Activated CD4-positive, alpha-beta T cell treated with anti-CD3 and anti-CD28 coated beads, Interleukin-2, Interleukin-6, amounts not matched to agents 100 ng/mL and 50 ng/mL, durations not matched to agents 16 hours and 8 hours (primary cell): ENCODE measurements at regions not wholly inside any gene's neighbourhood (a gene's known extent, or its start where the extent isn't known, plus 50 kb on each side); places are given as distances from the start of the nearest gene placed in this dataset.

Experiments
- DNase-seq: peaks from one replicate; pipeline ENCODE4 v3.0.0-alpha.2; 2020

DNA sequence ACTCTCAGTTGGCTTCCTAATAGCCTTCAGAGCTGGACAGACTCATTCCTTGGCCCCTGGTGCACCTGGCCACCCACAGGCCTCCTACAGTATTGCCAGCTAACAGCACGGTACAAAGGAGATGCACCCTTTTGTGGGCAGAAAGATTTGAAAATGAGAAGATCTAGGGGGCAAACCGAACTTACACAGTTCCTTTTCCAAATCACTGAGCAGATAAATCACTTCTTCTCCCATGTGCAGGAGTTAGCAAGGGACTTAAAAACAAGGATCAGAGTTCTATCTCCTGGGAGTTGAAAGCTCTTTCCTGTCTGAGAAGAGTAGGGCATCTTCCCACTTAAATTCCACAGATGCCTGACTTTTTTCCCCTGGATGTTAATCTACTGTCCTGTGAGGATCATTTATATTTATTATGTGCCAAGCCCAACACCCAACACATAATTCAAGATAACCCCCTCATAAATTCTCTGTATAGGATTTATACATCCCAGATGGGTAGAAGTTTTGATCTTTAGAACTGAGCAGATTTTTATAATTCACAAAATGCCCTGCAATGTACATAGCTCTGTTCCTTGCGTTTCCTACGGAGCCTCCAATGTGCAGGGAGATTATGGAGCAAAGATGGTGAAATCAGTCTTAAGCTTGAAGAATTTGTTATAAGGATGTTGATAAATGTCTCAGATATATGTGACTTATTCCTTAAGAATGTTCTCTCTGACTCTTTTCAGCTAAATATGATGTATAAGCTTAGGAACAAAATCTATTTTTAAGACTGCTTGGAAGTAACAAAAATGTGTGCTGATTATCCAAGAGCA lies 207.2 kb upstream of the DAPK1 start:
- no peak for DNase-seq

DNA sequence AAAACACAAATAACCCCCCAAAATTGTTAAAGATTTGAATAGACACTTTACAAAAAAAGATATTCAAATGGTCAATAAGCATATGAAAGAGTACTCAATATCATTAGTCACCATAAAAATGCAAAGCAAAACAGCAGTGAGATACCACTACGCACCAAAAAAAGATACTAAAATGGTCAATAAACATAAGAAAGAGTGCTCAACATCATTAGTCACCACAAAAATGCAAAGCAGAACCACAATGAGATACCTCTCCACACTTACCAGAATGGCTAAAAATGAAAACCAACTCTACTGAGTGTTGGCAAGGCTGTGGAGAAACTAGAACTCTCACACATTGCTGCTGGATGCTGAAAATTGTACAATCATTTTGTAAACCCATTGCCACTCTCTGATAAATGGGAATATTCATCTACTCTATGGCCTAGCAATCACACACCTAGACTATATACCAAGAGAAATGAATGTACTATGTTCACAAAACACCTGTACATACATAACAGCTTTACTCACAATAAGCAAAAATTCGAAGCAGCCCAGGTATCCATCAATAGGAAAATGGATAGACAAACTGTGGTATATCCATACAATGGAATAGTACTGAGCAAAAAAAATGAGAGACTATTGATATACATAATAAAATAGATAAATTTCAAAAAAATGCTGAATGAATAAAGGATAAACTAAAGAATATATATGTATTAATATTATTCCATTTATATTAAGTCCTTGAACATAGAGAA lies 205.0 kb upstream of the DAPK1 start:
- no peak for DNase-seq

DNA sequence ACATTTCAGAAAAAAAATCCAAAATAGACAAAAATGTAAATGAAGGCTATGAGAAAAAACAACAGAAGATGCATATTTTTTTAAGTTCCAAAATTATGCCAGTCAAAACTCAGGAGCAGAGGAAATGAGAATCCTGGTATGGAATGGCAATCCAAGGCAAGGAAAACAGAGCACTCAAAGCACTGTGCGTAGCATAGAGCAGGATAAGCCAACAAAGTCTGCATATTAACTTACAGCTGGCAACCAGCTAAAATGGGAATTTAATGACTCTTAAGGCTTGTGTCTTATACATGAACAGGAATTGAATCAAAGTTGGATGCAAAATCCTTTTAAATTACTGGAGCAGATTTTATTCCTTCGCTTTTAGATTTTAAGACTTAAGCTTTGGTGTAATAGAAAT lies 203.5 kb upstream of the DAPK1 start:
- DNase-seq = no peak

DNA sequence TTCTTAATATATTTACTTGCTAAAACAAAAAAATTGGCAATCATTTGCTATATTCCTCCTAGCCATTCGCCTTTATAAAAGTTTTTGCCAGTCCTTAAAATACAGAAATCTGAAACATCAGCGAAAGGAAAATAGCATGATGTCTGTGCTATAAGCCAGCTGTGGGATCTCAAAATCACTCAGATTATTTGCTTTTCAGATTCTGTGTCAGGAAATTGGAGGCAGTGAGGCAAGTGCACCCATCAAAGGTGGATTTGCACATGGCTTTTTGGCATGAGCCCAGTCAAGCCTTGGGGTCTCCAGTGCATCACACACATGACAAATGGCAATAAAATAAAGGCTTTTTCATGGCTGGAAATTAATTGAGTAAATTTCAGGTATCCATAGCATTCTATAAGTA lies 196.8 kb upstream of the DAPK1 start:
- no peak for DNase-seq

DNA sequence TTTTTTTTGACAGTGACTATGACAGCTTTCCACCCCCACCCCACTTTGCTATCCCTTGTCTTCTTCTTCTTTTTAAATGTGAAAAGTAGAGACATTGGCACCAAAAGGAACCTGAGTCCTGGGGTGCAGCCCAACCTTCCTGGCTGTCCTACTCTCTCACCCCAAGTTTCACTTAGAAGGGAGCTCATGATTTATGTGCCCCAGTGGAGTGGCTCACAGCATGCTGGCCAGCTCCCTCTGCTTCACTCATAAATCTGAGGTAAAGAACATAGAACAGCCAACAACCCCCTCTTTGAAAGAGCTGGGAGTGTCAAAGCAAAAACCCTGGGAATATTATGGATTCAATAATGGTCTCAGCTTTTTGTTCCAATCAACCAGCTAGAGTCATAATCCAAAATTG lies 196.3 kb upstream of the DAPK1 start:
- DNase-seq = no peak

DNA sequence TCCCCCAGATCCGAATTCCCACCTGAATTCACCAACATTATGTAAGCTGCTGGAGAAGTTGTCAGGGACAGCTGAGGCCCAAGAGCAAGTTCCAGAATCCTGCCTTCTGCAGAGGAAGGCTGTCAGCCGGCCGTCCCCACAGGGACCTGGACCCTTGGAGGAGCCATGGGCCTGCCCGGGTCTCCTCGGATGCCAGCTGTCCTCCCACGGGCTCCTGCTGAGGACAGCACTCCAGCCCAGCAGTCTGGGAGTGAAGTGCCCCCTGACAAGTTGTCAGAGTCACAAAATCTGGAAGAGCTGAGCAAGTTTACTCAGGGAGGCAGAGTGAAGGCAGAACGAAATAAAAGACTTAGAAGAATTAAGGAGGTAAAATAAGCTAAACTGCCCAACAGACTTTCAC lies 192.5 kb upstream of the DAPK1 start:
- DNase-seq = no peak

DNA sequence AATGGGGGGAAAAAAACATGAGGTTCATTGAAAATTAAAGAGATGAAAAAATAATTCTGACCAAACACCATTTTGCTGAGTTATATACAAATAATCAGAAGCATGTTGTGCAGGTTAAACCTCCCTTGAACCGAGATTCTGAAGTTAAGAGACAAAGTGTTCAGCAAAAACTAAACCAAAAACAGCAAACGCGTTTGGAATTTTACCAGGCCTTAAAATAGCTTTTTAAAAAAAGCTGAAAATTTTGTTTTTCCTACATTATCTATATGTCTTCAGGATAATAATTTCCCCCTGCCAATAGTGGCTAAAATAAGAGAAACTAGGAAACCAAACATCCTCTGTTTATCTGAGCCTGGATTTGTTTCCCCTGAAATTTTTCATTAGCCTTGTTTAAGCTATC lies 191.7 kb upstream of the DAPK1 start:
- no peak for DNase-seq

DNA sequence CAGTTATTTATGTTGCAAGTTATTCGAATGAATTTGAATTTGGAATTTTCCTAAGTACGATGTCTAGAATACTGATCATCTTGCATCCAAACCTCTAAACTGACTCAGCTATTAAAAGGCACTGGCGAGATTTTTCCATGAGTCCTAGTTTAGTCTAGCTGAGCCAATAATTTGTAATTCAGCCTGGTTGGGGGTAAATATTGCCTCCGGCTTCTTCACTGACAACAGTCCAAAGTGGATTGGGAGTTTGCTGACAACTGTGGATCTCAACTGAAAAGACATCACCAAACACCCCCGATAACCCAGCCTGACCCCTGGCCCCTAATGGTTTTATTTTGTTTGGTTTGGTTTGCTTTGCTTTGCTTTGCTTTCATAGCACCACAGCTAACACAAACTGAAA lies 189.8 kb upstream of the DAPK1 start:
- no peak for DNase-seq

DNA sequence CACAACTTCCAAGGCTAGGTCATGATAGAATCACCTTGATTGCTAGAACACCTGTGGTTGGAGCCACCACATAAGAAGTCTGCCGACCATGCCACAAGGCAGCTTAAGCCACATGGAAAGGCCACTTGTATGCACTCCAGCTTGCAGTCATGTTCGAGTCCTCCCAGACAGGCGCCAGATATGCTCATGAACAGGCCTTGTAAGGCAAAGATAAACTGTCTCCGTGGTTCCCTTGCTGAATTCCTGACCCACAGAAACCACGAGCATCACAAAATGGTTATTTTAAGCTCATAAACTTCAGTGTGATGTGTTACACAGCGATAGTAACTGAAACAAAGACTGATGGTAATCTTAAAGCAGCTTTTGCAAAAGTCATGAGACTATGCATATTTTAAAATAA lies 188.4 kb upstream of the DAPK1 start:
- no peak for DNase-seq

DNA sequence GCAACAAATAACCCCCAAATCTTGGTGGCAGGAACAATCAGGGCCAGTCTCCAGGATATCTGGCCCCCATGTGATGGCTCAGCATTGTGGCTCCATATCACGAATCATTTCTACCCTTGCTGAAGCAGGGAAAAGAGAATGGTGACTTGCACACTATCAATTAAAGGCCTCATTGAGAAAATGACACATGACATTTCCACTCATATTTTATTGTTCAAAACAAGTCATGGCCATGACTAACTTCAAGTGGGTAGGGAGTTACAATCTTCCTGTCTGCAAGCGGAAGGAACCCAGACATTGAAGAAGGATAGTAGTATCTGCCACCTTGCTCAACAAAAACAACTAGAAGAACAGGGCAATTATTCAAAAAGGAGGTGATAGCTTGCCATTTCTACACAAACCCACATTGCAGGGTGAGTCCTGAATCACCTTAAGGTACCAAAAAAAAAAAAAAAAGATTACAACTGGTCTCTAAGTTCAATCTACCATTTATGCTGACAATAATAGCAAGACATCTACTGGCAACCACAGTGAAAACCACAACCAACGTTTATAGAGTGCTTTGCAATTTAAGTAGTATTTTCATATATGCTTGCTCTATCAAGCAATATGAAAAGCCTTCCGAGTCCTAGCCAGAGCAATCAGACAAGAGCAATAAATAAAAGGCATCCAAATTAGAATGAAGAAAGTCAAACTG lies 186.7 kb upstream of the DAPK1 start:
- peak; percentile 5 for DNase-seq

DNA sequence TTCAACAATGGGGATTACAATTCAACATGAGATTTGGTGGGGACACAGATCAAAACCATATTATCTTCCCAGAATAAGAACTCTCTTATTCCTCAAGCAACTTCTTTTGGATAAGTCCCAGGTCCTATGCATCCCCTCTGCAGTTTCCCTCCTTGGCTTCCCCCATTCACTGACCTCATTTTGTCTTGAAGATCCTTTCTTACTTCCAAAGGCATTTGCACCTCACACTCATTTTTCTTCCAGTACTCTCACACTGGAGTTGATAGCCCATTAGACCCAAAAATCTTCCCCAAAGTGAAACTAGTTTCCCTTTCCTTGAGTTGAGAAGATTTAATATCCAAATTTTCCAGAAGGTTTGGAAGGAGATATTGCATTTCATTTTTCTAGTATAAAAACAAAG lies 178.0 kb upstream of the DAPK1 start:
- no peak for DNase-seq

DNA sequence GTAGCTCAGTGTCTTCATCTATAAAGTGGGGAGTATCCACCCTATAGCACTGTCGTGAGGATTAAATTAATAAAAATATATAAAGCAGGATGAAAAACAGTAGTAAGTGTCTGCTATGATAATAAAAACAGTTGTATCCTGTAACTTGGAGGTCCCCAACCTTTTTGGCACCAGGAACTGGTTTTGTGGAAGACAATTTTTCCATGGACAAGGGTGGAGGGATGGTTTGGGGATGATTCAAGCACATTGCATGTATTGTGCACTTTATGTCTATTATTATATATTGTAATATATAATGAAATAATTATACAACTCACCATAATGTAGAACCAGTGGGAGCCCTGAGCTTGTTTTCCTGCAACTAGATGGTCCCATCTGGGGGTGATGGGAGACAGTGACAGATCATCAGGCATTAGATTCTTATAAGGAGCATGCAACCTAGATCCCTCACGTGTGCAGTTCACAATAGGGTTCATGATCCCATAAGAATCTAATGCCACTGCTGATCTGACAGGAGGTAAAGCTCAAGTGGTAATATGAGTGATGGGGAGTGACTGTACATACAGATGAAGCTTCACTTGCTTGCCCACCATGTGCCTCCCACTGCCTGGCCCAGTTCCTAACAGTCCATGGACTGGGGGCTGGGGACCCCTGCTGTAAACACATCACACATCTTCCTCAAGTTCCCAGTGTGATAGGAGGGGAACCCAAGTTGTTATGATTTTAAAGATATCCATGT lies 177.4 kb upstream of the DAPK1 start:
- DNase-seq = no peak

DNA sequence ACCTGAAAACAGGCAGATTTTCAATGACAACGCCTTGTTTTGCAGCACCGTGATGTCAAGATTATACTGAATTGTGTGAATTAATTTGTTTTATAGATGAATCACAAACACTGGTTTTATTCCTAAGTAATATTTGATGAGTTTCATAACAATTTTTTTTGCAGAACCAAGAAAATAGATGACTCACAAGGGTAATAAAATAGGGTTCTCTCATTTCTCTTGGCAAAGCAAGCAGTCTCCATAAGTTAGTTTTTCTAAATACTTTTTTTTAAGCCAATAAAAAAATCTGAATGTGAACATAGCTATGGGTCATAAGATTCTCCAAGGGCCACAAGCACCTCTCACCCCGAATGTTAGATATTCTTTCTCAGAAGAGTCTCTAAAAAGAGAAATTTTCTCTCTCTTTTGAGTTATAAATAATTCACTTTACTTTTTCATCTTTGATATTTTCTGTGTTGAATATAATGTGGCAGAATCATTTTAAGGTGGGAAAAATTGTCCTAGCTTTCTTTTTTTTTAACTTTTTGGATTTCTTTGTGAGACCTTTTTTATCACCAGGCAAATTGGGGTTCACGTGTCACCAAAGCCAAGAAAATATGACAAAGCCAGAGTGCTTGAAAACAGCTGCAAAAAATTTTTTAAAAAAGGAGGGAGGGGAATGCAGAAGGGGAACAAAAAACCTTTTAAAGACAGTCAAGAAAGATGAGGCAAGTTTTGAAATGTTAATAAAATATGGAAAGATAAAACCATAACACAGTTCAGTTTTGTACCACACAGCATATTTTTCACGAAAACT lies 174.6 kb upstream of the DAPK1 start:
- DNase-seq = no peak

DNA sequence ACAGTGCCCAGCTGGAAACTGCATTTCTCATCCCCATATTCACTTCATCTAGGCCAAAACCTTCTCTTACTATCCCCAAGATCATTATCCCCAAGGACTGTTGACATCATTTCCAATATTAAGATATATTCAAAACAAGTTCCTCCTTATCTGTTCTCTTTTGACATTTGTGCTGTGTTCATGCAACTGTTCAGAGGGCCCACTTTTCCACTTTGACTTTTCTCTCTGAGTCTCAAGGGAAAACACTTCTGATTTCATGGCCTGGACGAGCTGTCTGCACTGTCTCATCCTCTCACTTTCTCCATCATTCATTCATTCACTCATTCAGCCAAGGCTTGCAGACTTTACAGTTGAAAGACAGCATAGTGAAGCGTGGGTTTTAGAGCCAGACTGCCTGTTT lies 173.7 kb upstream of the DAPK1 start:
- no peak for DNase-seq

DNA sequence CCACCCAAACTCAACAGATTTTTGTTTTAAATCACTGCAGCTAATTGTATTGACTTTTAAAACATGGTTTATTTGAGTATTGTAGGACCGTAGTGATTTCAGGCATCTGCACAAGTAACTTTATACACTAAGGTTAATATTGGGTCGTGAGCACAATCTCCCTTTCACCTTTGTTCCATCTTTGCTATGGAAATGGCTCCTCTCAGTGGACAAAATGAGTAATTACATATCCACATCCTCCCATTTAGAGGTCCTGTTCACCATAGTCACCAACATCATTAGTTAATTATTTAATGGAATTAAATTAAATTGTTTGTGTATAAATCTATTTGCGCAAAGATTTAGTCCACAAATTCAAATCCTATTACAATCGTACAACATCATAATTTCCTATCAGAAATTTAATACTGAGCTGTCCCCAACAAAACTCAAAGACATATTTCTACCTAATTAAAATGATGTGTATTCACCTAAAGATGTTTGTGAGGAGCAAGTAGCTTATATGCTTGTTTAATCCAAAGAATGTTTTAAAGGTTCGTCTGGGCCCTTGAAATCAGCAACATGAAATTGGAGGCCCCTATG lies 173.0 kb upstream of the DAPK1 start:
- DNase-seq = peak; percentile 61

DNA sequence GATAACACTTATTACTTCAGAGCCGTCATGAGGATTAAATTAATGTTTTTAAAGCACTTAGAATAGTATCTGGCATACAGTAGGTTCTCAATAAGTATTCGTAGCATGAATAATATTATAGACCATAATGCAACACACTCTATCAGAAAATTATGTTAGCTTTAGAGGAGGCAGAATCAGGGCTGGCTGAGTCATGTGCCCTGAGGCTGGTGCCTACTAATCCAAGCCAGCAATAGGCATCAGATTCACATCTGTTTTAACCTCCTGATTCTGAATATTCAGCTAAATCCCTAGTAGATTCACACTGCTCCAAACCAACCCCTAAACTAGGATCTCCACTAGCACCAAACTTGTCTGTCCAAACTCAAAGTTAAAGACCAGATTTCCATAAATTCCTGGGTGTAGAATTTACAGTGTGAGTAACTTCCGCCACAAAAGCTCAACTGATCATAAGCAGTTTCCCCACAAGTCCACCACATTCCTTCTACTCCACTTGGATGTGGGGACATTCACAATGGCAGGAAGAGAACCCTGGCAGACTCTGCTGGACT lies 170.0 kb upstream of the DAPK1 start:
- no peak for DNase-seq

DNA sequence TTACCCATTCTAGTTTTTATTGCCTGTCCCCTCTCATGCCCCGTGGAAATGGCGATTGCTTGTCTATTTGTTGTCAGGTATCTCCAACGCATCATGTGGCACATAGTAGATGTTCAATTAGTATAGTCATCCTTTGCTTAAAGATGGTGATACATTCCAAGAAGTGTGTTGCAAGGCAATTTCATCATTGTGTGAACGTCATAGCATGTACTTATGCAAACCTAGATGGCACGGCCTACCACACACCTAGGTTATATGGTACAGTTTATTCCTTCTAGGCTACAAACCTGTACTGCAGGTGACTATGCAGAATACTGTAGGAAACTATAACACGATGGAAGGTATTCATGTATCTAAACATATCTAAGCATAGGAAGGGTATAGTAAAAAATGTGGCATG lies 163.9 kb upstream of the DAPK1 start:
- DNase-seq = no peak

DNA sequence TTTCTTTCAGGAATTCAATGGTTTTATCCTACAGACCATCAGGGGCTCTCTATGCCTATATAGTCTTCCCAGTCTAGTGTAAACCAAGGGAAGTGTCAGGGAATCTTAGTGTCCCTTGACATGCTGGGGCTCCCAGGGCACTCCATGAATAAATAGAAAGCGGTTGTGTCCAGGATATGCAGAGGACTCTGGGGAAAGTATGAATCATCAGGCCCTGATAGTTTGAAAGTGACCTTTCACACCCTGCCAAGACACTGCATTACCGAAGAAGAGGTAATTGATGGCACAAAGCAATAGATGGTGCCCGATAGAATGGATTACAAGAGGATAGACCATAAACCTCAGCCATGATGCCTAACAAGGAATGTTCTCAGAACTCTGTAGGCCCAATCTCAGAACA lies 163.3 kb upstream of the DAPK1 start:
- DNase-seq = no peak

DNA sequence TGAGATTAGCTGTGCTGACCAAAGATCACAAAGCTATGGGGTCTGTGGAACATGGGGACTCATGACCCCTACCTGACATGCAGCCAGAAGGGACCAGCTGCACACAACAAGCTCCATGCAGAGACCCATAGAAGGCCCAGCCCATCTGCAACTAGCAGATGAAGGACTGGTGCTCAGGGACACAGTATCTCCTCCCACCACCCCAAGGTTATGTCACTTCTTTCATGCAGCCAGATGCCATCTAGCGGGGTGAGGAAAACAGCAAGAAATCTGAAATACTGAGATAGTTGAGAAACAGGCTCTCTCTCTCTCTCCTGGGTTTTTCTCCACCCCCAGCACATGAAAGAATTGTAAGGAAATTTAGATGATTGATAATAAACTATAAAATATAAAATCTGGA lies 161.3 kb upstream of the DAPK1 start:
- DNase-seq = no peak

DNA sequence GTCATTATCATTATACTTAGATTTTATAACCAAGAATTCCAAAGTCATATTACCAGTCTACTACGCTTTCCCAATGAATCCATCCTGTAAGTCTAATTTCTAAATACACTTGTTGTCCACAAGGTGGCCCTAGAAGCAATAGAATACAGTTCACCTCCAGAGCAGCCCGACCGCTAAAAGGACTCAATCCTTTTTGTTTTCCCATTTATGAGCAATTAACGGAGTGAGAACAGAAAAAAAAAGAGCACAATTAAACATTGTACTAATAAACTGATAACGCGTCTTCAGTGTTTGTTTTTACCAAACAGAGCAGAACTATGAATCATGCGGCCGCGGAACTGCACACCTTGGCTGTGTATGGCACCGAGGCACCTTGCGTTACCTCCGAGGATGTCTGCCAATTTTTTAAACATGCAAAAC lies 160.7 kb upstream of the DAPK1 start:
- DNase-seq = peak; percentile 50

DNA sequence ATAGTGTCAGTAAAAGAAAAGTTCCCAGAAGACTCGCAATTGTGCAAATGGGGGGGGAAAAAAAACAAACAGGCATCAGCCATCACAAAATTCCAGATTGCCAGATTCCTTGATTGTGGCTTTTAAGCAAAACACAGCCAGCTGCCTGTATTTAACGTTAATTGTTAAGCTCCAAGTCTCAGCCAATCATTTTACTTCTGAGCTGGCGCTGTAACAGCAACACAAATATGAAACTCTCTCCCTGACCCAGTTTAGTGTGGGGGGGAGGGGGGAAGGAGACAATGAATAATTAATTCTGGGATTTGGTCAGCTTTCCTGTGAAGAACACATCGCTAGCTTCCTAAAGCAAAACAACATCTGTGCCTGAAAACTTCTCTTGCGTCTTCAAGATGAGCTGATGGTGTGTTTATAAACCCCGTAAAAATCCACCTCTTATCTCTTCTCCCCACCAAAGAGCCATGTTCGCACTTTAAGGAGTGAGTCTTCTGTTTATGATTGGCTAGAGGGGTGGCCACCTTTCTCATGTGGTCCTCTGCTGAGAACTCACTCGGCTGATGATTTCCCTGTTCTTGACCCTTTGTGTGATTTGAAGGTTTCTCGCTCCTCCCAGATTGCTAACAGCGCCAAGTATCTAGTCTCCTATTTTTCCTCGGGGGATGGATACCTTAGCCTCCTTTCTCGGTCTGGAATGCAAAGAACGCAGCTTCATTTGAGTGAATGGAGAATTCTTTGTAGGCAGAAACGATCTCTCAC lies 160.2 kb upstream of the DAPK1 start:
- DNase-seq = no peak
